ENCODE measurements at regions not wholly inside any gene's neighbourhood (a gene's known extent, or its start where the extent isn't known, plus 50 kb on each side); places are given as distances from the start of the nearest gene placed in this dataset.
"Not testable (repeated sequence)": the region's sequence is repeated elsewhere in the genome, so short reads cannot be mapped to it uniquely, and the experiment has no call there.

DNA sequence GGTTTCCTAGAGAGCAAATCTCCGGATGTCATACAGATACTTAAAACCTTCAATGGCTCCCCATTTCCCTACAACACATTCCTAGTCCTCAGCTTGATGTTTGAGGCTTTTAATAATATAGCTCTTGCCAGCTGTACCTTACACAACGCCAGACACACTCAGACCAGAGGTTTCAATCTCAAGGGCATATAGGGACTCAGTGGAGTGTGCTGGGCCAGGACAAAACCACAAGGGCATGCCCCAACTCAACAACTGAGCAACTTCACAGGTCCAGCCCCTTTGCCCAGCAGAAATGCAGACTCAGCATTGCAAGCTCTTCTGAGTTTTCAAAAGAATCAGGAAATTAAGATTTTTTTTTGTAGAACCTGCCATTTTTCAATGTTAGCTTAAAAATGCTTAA lies 235.5 kb downstream of the NPIPA8 start:
- TF ChIP-seq POLR2A (IDR thresholded peaks at IDR 0.05; ENCODE audit: low read depth); POLR2AphosphoS5 (IDR thresholded peaks at IDR 0.05); EP300 (IDR thresholded peaks at IDR 0.05): not testable (repeated sequence)
- TF ChIP-seq, protein P1, sequence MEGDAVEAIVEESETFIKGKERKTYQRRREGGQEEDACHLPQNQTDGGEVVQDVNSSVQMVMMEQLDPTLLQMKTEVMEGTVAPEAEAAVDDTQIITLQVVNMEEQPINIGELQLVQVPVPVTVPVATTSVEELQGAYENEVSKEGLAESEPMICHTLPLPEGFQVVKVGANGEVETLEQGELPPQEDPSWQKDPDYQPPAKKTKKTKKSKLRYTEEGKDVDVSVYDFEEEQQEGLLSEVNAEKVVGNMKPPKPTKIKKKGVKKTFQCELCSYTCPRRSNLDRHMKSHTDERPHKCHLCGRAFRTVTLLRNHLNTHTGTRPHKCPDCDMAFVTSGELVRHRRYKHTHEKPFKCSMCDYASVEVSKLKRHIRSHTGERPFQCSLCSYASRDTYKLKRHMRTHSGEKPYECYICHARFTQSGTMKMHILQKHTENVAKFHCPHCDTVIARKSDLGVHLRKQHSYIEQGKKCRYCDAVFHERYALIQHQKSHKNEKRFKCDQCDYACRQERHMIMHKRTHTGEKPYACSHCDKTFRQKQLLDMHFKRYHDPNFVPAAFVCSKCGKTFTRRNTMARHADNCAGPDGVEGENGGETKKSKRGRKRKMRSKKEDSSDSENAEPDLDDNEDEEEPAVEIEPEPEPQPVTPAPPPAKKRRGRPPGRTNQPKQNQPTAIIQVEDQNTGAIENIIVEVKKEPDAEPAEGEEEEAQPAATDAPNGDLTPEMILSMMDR (IDR thresholded peaks at IDR 0.05), result not testable (repeated sequence)
